LNCaP clone FGC (cell line): ENCODE measurements at regions not wholly inside any gene's neighbourhood (a gene's known extent, or its start where the extent isn't known, plus 50 kb on each side); places are given as distances from the start of the nearest gene placed in this dataset.

Source experiments
- DNase-seq: peaks from one replicate; pipeline ENCODE4 v3.0.0-alpha.2; 2011; ENCODE audit warnings: low read depth
- H3K4me3 ChIP-seq: 2 replicates; pipeline ENCODE4 v1.5.1; 2011; ENCODE audit warnings: mild to moderate bottlenecking, low read depth, low read length, control low read depth
- TF ChIP-seq, protein P1 (sequence below): IDR thresholded peaks from 2 replicates; pipeline ENCODE4 v1.5.1; 2012; ENCODE audit warnings: mild to moderate bottlenecking; ENCODE audit not compliant: control insufficient read depth, insufficient read depth; ENCODE audit errors: extremely low read depth

DNA sequence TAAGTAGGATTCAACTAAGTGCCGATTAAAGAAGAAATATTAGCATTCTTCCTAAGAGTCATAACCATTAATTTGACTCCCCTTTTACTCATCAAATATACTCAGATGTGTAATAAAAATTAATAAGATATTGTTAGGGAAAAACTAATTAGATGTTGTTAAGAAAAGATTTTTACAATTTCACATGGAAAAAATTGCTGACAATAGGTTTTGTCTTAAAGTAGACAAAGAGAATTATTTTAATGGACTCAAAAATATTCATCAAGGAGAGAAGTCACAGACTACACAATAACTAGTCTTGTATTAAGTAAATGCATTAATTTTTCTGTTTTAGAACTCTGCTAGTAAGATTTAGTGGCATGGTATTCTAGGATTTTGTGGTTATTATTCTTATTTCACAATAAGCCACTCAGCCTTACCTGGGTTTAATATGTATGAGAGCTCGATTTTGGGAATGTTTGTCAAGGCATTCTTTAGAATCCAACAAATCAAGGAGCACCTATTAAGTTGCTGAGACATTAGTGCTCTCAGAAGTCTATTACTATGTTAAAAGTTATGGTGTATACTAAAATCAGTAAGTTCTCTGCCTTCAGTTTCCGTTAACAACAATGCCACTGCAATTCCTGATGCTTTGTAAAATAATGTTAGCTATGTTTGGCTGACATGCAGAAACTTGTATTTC is 110.2 kb upstream of the UGT8 start:
- no peak overlapping the region for H3K4me3 ChIP-seq
- TF ChIP-seq, protein P1, sequence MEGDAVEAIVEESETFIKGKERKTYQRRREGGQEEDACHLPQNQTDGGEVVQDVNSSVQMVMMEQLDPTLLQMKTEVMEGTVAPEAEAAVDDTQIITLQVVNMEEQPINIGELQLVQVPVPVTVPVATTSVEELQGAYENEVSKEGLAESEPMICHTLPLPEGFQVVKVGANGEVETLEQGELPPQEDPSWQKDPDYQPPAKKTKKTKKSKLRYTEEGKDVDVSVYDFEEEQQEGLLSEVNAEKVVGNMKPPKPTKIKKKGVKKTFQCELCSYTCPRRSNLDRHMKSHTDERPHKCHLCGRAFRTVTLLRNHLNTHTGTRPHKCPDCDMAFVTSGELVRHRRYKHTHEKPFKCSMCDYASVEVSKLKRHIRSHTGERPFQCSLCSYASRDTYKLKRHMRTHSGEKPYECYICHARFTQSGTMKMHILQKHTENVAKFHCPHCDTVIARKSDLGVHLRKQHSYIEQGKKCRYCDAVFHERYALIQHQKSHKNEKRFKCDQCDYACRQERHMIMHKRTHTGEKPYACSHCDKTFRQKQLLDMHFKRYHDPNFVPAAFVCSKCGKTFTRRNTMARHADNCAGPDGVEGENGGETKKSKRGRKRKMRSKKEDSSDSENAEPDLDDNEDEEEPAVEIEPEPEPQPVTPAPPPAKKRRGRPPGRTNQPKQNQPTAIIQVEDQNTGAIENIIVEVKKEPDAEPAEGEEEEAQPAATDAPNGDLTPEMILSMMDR: no peak
- DNase-seq: no peak

DNA sequence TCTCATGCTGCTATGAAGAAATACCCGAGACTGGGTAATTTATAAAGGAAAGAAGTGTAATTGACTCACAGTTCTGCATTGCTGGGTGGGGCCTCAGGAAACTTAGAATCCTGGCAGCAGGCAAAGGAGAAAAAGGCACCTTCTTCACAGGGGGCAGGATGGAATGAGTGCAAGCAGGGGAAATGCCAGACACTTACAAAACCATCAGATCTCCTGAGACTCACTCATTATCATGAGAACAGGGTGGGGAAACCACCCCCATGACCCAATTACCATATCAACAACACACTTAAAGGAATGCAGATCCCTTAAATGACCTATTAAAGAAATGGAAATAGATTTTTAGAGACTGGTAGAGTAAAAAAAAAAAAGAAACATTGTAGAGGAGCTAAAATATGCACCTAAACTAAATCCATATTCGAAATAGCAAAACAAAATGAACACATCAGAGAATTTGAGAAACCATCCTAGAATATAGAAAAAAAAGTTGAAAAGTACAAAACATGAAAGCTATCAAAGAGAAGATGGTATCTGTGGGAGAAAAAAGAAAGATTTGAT is 104.3 kb upstream of the UGT8 start:
- no peak for DNase-seq
- TF ChIP-seq, protein P1: no peak
- no peak overlapping the region for H3K4me3 ChIP-seq

DNA sequence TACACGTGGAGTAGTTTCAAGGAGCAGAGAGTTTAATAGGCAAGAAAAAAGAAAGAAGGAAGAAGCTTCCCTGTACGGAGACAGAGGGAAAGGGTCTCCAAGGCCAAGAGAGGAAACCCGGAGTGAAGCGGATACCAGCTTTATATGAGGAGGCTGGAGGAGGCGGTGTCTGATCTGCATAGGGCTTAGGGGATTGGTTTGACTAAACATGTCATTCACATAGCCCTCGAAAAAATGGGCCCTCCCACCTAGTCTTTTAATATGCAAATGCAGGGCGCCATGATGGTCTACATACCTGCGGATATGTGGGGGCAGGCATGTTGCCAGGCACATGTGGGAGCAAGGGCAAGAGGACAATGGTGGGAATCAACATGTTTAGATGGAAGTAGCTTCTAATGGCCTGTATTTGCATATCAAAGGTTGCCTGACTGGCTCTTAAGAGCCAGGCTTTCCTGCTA is 103.1 kb upstream of the UGT8 start:
- DNase-seq: no peak
- TF ChIP-seq, protein P1: no peak
- no peak overlapping the region for H3K4me3 ChIP-seq

DNA sequence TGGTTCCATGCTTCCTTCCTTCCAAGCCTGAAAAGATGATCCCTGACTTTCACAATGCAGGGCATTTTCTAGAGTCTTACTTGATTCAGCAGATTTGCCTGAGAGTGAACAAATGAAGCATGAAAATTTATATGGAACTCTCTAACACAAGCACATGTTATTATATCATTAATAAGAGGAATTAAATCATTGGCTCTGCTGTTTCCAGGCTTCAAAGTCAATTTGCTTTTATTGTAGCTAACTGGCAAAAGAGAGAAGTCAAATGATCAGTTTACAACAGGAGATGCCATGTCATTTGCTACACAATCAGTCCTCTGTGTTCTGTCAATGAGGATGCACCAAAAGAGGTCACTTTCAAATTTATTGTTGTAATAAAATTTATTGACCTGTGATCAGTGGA is 101.5 kb upstream of the UGT8 start:
- TF ChIP-seq, protein P1: no peak
- DNase-seq: no peak
- H3K4me3 ChIP-seq: no peak overlapping the region

DNA sequence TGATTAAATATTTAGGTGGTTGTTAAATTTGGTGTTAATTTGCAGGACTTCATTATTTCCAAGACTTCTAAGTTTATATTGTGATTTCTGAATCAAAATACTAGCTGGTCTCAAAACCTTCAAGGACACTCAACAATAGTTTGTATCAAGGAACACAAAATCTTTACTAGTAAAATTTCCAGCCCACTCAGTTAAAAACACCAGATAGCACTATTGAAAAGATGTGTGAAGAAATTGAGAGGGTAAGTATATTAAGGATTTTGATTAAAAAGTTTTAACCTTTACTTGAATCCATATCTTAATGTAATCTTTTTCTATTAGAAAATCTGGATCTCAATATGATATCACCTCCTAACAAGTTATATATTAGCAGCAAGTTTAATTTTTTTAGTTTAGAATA is 89.3 kb upstream of the UGT8 start:
- DNase-seq: no peak
- TF ChIP-seq, protein P1: peak; percentile 31; the same call in 1 of the 2 replicates

DNA sequence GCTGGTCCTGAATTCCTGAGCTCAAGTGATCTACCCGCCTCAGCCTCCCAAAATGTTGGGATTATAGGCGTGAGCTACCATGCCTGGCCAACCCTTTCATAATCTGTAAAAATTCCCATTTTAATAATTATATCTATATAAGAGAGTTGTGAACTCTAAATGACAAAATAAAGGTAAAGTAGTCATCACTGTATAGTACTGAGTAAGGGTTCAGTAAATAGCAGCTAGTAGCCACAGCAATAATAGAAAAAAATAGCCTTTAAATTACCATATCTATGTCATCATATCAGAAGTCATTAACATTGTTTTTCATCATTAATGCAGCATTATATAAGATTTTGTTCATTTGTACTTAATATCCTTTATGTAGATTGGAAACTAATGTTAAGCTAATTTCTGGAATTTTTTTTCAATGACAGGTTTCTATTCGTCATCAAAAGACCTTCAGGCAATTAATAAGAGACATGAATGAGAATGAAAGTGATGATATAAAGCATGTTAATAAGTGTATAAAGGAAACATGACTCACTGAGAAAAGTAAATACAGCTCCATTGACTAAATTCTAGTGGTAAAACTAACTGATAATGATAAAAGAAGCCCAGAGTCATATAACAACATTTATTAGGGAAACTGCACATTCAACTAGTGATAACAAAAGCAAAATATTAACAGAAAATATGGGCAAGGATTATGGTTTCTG is 85.9 kb upstream of the UGT8 start:
- TF ChIP-seq, protein P1: no peak
- H3K4me3 ChIP-seq: no peak overlapping the region
- no peak for DNase-seq

More for the DNA sequence above, 89.3 kb upstream of the UGT8 start:
- no peak overlapping the region for H3K4me3 ChIP-seq
